GM21825 (cell line): ENCODE measurements at regions not wholly inside any gene's neighbourhood (a gene's known extent, or its start where the extent isn't known, plus 50 kb on each side); places are given as distances from the start of the nearest gene placed in this dataset.

Experiments
- ATAC-seq: cut with Tn5 transposase; IDR thresholded peaks from one replicate; pipeline ENCODE4 v1.9.1; 2021; ENCODE audit warnings: mild to moderate bottlenecking, moderate library complexity; ENCODE audit not compliant: unreplicated experiment

DNA sequence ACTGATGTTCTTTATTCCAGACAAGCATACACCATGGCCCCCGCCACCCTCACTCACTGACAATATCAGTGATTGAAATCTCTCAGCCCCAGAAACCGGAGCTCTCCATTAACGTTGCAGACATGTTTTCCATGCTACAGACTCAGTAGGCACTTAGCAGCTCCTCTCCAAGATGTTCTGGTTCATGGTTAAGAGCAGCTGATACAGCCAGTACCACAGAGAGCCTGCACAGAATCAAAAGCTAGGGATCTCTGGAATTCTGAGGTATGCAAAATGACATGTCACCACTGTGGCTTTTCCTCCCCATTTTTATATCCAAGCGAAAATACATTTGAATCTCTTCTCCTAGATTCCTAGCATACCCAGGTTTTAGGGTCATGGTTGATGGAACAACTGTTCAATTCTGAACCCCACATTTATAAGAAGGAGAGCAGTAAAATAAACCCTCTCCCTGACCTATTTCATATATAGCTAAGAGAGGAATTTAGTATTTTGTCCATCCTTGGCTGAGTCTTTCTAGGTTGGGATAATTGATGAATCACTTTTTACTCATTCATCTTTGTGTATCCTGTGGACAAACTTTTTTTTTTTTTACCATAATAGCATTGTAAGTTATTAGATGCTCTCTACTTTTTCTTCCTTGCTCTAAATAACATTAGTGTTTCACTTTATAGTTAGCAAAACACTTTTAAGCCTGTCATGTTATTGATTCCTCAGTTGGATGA is 488.4 kb upstream of the PIK3C3 start:
- ATAC-seq: no peak

DNA sequence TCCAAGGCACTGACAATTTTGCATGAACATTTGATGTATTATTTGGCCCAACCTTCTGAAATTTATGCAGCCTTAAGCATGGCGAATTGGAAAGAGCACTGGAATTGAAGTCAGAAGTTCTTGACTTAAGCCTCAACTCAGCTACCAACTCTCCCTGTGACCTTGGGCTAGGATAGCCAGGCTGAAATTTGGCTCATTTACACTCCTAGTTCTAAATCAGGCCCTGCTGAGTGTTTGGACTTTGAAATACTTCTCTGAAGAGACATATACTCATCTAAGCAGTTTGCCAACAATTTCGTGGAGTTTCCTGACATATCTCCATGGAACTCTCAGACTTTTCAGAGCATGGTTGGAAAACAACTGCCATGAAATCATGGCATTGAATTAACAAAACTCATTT is 489.6 kb upstream of the PIK3C3 start:
- no peak for ATAC-seq

DNA sequence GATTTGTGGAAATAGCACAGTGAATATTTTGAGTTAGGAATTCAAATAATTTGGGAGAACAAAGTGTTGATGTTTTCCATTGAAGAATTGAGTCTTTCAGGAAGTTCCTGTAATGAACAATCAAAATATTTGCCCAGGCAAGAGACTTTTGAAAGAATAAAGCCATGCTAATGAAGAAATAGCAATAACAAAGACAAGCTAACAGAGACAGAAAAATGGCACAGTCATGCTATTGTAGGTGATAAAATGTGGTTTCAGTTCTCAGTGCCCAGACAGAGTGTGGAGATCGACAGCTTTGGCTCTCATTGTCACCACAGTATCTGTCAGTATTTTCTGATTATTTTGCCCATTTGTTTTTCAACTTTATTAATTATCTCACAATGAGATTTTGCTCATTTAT is 490.8 kb upstream of the PIK3C3 start:
- ATAC-seq: no peak

DNA sequence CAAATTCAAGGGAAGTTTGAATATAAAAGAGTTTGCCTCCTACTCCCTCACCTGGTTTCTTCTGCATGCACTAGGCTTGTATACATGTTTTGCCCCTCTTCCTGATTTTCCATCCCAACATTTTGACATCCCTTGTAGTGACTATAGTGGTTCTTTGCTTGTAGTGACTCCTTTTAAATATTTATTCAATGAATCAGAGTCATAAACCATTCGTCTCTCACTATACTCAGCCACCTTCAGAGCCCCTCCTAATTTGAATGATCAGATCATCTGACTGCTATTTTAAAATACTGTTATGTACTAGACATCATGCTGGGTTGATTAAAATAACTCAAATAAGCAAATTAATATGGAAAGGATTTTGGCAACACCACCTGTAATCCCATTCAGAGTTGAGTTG is 492.1 kb upstream of the PIK3C3 start:
- no peak for ATAC-seq

DNA sequence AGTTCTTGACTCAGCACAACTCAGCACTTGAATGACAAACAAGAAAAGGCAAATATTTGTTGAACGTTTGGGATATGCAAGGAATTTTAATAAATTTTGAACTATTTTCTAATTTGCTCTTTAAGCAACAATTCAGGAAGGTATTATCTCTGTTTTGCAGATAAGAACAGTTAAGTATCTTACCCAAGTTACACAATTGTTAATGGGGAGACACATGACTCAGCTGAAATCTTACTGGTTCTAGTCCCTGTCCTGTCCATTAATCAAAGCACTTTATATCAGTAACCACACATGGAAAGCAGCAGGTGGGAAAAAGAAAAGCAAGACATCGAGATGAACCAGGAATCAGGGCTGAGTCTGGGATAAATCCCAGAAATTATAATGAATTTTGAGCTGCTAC is 493.9 kb upstream of the PIK3C3 start:
- ATAC-seq: no peak

DNA sequence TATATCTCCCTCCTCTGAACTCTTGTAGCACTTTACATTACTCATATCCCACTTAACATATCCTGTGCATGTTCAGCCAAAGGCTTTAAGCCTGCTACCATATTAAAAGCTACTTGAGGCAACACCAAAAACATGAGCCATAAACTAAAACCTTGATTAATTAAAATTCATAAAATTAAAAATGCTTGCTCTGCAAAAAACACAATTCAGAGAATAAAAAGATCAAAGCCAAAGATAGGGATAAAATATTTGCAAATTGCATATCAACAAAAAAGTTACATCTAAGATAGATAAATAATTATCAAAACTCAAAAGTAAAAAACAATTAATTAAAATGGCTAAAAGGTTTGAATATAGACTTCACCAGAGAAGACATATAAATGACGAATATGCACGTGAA is 495.4 kb upstream of the PIK3C3 start:
- ATAC-seq: no peak

GRCh38 chr18:41458376-41458775 is 496.7 kb upstream of the PIK3C3 start:
- no peak for ATAC-seq

DNA sequence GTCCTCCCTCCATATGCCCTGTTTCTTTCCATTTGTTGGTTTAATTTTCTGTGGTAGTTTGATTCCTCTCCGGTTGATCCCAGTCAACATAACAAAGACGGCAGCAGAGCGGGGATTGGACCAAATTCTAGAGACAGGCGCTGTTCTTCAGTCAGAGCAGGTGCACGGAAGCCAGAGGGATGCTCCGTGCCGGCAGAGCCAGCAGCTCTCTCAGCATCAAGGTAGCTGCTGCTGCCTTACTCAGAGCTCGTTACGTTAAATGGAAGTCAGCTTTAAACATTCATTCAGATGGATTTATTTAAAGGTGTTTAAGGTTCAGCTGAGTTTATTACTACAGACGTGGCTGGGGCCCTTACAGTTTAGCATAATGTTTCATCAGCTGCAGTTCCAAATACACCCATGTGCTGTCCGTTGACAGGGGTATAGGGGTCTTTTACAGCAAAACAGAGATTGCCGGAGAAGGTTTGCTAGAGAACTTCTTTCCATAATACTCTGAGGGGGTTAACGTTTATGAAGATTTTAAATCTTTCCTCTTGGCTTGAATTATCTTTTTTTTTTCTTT is 497.2 kb upstream of the PIK3C3 start:
- no peak for ATAC-seq

- no peak for ATAC-seq
These were observed 498.2 kb upstream of the PIK3C3 start for GRCh38 chr18:41456831-41457230.

DNA sequence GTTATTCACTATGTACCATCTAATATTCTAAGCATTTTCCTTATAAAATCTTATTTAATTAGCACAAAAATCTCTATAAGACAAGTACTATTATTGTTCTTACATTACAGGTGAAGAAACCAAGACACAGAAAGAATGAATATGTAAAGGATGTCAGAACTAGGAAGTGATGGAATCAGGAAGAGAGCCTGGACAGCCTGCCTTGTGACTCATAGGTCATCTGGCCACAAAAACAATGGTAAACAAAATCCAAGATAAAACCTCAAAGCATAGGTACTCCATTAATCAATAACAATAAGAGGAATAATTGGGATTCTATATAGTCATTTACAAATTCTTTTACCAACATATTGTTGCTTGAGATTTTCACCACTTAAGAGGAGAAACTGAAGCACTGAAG is 505.4 kb upstream of the PIK3C3 start:
- no peak for ATAC-seq

DNA sequence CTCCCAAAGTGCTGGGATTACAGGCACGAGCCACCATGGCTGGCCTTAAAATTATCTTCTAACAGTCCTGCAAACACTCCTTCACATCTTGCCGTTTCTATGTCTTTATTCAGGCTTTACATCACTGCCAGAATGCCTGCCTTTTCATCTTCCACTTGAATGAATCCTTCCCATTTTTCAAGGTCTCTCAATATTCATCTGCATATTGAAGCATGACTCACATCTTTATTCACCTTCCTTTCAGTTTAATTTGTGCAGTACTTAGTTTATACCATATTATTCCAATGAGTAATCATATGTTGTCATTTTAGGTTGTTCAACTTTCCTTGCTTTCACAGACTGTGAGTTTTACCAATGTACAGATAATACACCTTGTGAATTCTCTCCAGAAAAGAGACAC is 510.1 kb upstream of the PIK3C3 start:
- no peak for ATAC-seq

GRCh38 chr18:41436772-41437171 is 518.3 kb upstream of the PIK3C3 start:
- no peak for ATAC-seq

DNA sequence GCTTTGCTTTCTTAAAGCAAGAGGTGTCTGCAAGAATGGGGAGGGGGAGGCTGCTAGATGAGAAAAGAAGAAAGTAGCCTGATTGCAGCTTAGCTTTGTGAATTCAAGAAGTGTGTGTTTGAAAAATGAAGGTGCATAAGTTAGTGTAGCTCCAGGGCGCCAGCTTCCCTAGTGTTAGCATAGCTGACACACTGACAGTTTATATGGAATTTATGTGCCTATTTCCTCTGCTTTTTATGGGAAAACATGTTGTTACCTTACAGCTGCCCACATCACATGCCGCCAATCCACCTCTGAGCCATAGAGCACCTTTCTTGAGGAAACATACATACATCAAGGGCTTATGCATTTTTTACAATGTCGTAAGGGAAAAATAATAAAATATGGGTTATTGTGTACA is 536.4 kb upstream of the PIK3C3 start:
- ATAC-seq: no peak

DNA sequence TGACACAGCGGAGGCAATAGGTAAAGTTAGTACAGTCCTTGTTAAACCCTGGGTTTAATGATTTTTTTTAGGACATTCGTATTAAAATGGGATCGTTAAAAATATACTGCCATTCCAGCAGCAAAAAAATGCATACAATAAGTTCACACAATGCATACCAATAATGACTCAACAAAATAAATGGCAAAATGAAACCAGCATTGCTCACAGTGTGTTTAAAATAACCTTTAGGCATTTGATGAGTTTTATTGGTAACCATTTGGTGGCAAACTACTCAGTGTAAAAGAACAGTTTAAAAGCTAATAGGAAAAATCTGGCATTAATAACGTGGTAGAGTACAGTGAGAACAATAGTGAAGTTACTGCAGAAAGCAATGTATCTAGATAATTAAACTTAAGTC is 539.0 kb upstream of the PIK3C3 start:
- ATAC-seq: no peak

DNA sequence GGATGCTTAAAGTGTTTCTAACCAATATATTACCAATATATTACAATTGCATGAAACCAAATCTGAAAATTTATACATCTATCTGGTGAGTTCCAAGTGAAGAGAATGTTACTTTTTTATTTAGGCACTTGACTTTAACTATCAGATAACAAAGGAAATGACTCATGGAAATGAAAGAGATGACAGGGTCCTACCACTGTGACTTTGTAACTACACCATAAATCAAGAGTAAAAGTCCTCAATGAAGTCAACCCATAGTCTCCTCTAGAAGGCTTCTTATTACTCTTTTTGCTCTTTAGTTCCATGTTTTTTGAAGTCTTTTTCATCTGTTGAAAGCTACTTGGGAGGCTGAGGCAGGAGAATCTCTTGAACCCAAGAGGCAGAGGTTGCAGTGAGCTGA is 545.0 kb upstream of the PIK3C3 start:
- no peak for ATAC-seq

- ATAC-seq: no peak
These were observed 548.2 kb upstream of the PIK3C3 start for GRCh38 chr18:41406834-41407233.

GRCh38 chr18:41396861-41397260 is 558.2 kb upstream of the PIK3C3 start:
- no peak for ATAC-seq

DNA sequence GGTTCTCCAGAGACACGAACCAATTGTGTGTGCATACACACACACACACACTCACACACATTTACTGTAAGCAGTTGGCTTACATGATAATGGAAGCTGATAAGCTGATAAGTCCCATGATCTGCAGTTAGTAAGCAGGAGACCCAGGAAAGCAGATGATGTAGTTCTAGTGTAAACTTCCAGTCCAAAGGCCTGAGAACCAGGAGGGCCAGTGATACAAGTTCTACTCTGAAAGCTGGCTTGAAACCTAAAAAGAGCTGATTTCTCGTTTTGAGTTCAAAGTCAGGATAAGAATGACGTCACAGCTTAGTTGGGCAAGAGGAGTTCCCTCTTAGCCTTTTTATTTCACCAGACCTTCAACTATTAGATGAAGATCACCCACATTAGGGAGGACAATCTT is 558.8 kb upstream of the PIK3C3 start:
- no peak for ATAC-seq

DNA sequence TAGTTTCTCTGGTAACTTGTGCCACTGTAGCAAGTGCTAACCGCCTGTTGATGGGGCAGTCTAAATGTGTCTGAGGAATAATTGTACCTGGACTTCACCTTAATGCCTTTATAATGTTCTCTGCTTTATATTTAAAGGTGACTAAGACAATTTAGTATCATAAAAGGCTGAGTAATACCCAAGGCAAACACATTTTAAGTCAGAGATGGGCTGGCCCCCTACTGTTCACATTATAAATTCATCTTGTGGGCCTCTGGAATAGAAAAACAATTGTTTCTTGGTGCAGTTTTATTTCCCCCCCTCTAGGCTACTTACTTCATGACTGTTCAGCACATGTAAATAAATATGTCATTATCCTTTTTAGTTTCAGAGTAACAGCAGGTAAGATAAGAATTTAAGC is 559.3 kb upstream of the PIK3C3 start:
- ATAC-seq: no peak

GRCh38 chr18:41391616-41392595 is 563.1 kb upstream of the PIK3C3 start:
- no peak for ATAC-seq

DNA sequence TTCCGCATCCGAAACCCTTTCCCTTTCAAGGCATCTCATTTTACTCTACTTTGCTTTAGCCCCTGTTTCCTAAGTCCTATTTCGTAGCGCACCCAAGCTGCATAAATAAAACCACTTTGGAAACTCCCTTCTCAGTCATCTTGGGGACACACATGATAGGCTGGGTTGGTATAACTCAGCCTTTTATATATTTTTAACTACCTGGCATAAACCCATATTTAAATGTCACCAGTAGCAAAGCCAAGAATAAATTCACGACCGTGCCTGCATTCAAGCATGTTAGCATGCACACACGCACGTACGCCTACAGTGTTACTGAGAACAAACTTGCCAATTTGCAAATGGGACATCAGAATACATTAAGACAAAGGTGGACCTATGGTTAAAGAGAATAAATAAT is 564.7 kb upstream of the PIK3C3 start:
- ATAC-seq: no peak

GRCh38 chr18:41378598-41378997 is 576.4 kb upstream of the PIK3C3 start:
- ATAC-seq: no peak
